ENCODE measurements at regions not wholly inside any gene's neighbourhood (a gene's known extent, or its start where the extent isn't known, plus 50 kb on each side); places are given as distances from the start of the nearest gene placed in this dataset.

DNA sequence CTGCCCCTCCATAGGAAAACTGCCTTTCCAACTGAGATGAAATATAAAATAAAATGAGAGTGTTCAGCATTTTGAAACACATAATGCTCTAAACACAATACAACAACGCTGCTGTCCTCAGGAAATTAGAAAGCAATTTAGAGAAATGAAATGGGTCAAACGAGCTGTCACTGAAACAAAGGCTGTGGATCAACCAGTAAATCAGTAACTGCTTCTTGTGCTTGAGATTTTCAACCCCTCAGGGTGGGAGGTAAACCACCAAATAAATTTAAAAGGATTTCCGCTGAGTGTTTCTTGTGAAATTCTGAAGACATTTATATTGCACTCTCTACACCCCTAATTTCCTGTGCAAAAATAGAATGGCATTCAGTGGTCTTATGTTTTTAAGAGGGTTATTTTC is 657.1 kb upstream of the SEL1L start:
- WGBS (ENCODE audit: insufficient coverage, low coverage, low lambda C conversion rate, missing lambda C conversion rate), result 30% methylated on average over 3 of the region's 3 CpGs
- Histone ChIP-seq H3K4me1 (no peaks in the 10 kb centered on the region), H3K9me3 (no peaks in the 10 kb centered on the region), H3K36me3 (no peaks in the 10 kb centered on the region), H3K27me3 (no peaks in the 10 kb centered on the region), H3K27ac (no peak overlapping the region), H3K4me3 (no peak overlapping the region)
- ATAC-seq, result no peak
- no peak for DNase-seq
- TF ChIP-seq, protein P1, sequence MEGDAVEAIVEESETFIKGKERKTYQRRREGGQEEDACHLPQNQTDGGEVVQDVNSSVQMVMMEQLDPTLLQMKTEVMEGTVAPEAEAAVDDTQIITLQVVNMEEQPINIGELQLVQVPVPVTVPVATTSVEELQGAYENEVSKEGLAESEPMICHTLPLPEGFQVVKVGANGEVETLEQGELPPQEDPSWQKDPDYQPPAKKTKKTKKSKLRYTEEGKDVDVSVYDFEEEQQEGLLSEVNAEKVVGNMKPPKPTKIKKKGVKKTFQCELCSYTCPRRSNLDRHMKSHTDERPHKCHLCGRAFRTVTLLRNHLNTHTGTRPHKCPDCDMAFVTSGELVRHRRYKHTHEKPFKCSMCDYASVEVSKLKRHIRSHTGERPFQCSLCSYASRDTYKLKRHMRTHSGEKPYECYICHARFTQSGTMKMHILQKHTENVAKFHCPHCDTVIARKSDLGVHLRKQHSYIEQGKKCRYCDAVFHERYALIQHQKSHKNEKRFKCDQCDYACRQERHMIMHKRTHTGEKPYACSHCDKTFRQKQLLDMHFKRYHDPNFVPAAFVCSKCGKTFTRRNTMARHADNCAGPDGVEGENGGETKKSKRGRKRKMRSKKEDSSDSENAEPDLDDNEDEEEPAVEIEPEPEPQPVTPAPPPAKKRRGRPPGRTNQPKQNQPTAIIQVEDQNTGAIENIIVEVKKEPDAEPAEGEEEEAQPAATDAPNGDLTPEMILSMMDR (IDR thresholded peaks at IDR 0.05), result no peak
- TF ChIP-seq POLR2A (IDR thresholded peaks at IDR 0.05), result no peak
- intact Hi-C loops (cut with DNase I), result no loop called here

DNA sequence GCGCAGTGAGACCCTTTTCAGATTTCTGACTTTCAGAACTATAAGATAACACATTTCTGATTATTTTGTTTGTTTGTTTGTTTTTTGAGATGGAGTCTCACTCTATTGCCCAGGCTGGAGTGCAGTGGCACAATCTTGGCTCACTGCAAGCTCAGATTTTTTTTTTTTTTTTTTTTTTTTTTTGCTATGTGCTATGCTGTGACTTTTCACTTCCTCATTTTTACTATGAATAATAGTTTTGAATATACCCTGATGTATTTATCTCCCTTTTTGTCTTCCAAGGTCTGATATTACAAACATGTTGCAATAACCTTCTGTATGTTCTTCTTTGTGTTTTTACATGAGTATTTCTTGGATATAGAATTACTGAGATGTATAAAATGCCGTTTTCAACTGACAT is 658.7 kb upstream of the SEL1L start:
- ATAC-seq (no peak), DNase-seq (no peak)
- intact Hi-C loops (cut with DNase I), result no loop called here
- WGBS (ENCODE audit: insufficient coverage, low coverage, low lambda C conversion rate, missing lambda C conversion rate), result 64% methylated on average over 2 of the region's 2 CpGs
- no peak overlapping the region for H3K27ac ChIP-seq
- H3K4me1 ChIP-seq, result no peaks in the 10 kb centered on the region
- H3K4me3 ChIP-seq, result no peak overlapping the region
- H3K27me3 ChIP-seq, result no peaks in the 10 kb centered on the region
- TF ChIP-seq, protein P1 (IDR thresholded peaks at IDR 0.05), result no peak
- TF ChIP-seq POLR2A (IDR thresholded peaks at IDR 0.05), result no peak
- no peaks in the 10 kb centered on the region for H3K36me3 ChIP-seq
- no peaks in the 10 kb centered on the region for H3K9me3 ChIP-seq

DNA sequence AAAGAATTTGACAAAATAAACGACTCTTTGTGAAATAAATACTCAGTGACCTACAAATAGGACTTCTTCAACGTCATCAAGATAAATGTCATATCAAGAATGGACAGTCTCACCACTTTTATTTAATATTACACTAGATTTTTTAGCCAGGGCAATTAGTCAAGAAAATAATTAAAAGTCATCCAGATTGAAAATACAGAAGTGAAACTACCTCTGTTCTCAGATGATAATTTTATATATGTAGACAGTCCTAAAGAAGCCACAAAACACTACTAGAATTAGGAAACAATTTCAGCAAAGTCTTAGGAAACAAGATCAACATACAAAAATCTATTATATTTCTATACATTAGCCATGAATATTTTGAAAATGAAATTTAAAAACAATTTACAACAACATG is 689.6 kb upstream of the SEL1L start:
- ATAC-seq (no peak), DNase-seq (no peak)
- Histone ChIP-seq H3K36me3 (no peaks in the 10 kb centered on the region), H3K4me1 (no peaks in the 10 kb centered on the region), H3K27ac (no peak overlapping the region), H3K9me3 (no peaks in the 10 kb centered on the region), H3K27me3 (no peaks in the 10 kb centered on the region), H3K4me3 (no peak overlapping the region)
- intact Hi-C loops (cut with DNase I), result no loop called here
- TF ChIP-seq, protein P1 (IDR thresholded peaks at IDR 0.05), result no peak
- no peak for TF ChIP-seq POLR2A (IDR thresholded peaks at IDR 0.05)
- WGBS (ENCODE audit: insufficient coverage, low coverage, low lambda C conversion rate, missing lambda C conversion rate), result 13% methylated on average over 2 of the region's 2 CpGs

DNA sequence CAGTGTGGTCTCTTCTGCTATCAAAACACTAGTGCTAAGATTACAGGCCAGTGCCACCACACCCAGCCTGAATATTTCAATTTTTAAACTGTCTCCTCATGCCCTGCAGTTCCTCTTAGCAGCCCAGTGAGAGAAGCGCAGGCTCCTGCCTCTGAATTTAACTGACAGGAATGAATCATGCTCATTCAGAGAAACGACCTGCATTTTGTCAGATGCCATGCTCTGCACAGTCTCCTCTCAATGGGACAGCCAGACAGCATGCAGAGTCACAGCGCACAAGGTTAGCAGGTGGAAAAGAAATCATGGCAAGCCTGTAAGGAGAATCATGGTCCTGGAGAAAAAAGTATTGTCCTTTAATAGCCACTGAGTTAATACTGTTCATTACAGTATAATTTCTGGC is 691.0 kb upstream of the SEL1L start:
- Histone ChIP-seq H3K4me3 (no peak overlapping the region), H3K9me3 (no peaks in the 10 kb centered on the region), H3K4me1 (no peaks in the 10 kb centered on the region), H3K36me3 (no peaks in the 10 kb centered on the region), H3K27ac (no peak overlapping the region), H3K27me3 (no peaks in the 10 kb centered on the region)
- no peak for TF ChIP-seq POLR2A (IDR thresholded peaks at IDR 0.05)
- TF ChIP-seq, protein P1 (IDR thresholded peaks at IDR 0.05), result no peak
- ATAC-seq (no peak), DNase-seq (no peak)
- intact Hi-C loops (cut with DNase I), result no loop called here
- WGBS (ENCODE audit: insufficient coverage, low coverage, low lambda C conversion rate, missing lambda C conversion rate), result 67% methylated on average over 3 of the region's 3 CpGs

DNA sequence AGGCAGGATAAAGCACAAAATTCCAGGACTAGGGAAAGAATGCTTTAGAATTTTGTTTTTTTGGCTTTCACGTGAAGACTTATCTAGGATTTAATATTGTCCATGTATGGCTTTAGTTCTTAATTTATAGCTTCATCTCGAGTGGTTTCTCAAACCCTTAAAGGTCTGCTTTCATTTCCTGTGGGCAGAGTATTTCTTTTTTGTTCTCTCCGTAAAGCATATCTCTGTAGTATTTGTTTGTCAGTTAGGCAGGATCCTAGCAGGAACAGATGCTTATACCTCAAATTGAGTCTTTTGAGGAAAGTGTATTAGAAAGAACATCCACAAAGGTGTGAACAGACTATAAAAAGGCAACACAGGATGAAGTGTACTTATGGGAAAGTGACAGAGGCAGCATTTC is 697.1 kb upstream of the SEL1L start:
- Histone ChIP-seq H3K27me3 (no peaks in the 10 kb centered on the region), H3K9me3 (no peaks in the 10 kb centered on the region), H3K4me1 (no peaks in the 10 kb centered on the region), H3K36me3 (no peaks in the 10 kb centered on the region), H3K27ac (no peak overlapping the region), H3K4me3 (no peak overlapping the region)
- intact Hi-C loops (cut with DNase I), result no loop called here
- TF ChIP-seq, protein P1 (IDR thresholded peaks at IDR 0.05), result no peak
- TF ChIP-seq POLR2A (IDR thresholded peaks at IDR 0.05), result no peak
- DNase-seq, result no peak
- WGBS (ENCODE audit: insufficient coverage, low coverage, low lambda C conversion rate, missing lambda C conversion rate), result 17% methylated on average over 3 of the region's 3 CpGs
- no peak for ATAC-seq
